ENCODE measurements at regions not wholly inside any gene's neighbourhood (a gene's known extent, or its start where the extent isn't known, plus 50 kb on each side); places are given as distances from the start of the nearest gene placed in this dataset.

DNA sequence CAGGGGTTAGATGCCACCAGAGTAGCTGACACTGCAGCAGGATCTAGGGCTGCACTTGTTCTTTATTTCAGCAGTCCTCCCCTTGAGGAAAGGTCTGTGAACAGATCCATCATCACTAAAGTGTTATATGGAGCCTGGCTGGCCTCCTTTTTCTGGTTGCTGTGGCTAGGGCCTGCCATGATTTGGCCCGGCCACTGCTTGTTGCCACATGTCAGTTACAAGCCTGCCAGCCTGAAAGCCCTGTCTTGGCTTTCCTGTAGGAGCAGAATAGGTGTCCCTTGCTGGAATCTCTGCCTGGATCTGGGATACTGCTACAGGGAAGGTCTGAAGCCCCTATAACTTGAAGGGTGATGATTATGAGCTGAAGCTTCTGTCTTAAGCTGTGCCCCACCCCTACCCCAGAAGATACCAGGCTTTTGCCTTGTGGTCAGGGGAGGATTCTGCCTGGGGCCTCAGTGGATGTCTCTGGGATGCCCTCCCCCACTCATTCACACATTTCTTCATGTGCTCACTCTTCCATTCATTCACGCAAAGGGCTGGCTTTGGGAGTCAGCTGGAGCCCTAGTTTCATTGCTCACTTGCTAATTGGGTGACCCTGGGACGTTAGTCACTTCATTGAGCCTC lies 64.7 kb downstream of the NDUFS5 start:
- H3K4me3 ChIP-seq, result no peak overlapping the region
- no peaks in the 10 kb centered on the region for H3K27me3 Mint-ChIP-seq (ENCODE audit: insufficient read depth, low read depth)
- no peaks in the 10 kb centered on the region for H3K36me3 ChIP-seq
- H3K27ac ChIP-seq, result no peak overlapping the region
- no peak overlapping the region for H3K27ac Mint-ChIP-seq
- H3K79me2 ChIP-seq (ENCODE audit: low read depth), result no peaks in the 10 kb centered on the region
- H3K4me3 Mint-ChIP-seq, result no peak overlapping the region
- H3K4me2 ChIP-seq, result no peak overlapping the region
- peaks cover 3% of the 10 kb centered on the region for H3K36me3 Mint-ChIP-seq
- H3K9me3 Mint-ChIP-seq, result no peaks in the 10 kb centered on the region
- no peaks in the 10 kb centered on the region for H3K27me3 ChIP-seq
- no peak for DNase-seq (ENCODE audit: low spot score)
- no peaks in the 10 kb centered on the region for H3F3A ChIP-seq (ENCODE audit: low read depth)
- no peaks in the 10 kb centered on the region for H4K20me1 ChIP-seq (ENCODE audit: low read depth)
- no peak overlapping the region for H2AFZ ChIP-seq (replicated peaks)
- H3K9ac ChIP-seq, result no peak overlapping the region
- H3K4me1 ChIP-seq, result peaks cover 4% of the 10 kb centered on the region
- no peaks in the 10 kb centered on the region for H3K9me3 ChIP-seq (ENCODE audit: low read depth)
- TF ChIP-seq EZH2phosphoT487 (IDR thresholded peaks at IDR 0.05), result no peak
- no peak for TF ChIP-seq EZH2 (IDR thresholded peaks at IDR 0.05)
- TF ChIP-seq, protein P1, sequence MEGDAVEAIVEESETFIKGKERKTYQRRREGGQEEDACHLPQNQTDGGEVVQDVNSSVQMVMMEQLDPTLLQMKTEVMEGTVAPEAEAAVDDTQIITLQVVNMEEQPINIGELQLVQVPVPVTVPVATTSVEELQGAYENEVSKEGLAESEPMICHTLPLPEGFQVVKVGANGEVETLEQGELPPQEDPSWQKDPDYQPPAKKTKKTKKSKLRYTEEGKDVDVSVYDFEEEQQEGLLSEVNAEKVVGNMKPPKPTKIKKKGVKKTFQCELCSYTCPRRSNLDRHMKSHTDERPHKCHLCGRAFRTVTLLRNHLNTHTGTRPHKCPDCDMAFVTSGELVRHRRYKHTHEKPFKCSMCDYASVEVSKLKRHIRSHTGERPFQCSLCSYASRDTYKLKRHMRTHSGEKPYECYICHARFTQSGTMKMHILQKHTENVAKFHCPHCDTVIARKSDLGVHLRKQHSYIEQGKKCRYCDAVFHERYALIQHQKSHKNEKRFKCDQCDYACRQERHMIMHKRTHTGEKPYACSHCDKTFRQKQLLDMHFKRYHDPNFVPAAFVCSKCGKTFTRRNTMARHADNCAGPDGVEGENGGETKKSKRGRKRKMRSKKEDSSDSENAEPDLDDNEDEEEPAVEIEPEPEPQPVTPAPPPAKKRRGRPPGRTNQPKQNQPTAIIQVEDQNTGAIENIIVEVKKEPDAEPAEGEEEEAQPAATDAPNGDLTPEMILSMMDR (IDR thresholded peaks at IDR 0.05), result no peak
- peaks cover 27% of the 10 kb centered on the region for H3K4me1 Mint-ChIP-seq

DNA sequence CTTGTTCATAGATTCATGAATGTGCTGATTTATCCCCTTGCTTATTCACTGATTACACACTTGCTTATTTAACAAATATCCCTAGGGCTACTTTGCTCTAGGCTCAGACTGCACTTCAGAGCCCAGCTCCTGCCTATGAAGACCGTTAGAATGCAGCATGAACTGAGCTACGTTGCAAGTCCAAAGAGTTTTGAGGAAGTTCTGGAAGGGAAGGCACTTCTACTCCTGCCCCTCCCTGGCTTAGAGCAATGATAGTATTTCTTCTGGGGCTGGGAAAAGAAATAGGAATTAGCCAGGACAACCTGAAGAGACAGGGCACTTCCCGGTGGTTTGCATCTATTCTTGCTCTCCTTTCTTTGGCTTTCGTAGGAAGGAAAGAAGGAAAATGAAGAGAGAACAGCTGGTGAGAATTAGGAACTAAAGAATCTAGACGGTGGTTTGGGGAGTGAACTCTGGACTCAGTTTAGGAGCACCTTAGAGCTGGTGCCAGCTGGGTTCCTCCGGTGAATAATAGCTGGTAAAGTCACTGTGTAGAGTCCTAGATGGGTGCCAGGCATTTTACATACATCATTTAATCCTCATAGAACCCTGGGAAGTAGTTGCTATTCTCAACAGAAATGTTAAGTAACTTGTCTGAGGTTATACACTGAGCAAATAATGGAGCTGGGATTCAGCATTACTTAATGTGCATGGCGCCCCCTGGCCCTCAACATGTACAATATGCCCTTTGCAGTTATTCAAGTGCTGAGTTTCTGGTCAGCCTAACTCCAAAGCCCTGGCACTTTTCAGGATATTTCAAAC lies 65.9 kb downstream of the NDUFS5 start:
- H3K27me3 ChIP-seq, result no peaks in the 10 kb centered on the region
- peak overlapping the region; percentile 43 for H3K27ac Mint-ChIP-seq

DNA sequence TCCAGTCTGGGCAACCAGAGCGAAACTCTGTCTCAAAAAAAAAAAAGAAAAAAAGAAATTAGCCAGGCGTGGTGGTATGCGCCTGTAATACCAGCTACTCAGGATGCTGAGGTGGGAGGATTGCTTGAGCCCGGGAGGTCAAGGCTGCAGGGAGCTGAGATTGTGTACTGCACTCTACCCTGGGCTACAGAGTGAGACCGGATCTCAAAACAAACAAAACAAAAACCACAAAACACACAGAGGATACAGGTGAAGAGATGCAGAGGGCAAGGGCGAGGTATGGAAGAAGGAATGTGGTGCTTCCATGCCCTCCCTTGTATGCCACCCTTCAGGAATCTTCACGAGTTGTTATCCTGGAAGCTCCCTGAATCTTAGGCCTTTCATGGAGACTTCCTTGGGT lies 68.5 kb downstream of the NDUFS5 start:
- H3K79me2 ChIP-seq (ENCODE audit: low read depth), result no peaks in the 10 kb centered on the region
- TF ChIP-seq, protein P1 (IDR thresholded peaks at IDR 0.05), result no peak
- TF ChIP-seq EZH2phosphoT487 (IDR thresholded peaks at IDR 0.05) (no peak), EZH2 (IDR thresholded peaks at IDR 0.05) (no peak)
- H3K4me1 Mint-ChIP-seq, result peaks cover 27% of the 10 kb centered on the region
- no peak overlapping the region for H3K4me3 ChIP-seq
- no peak overlapping the region for H3K4me2 ChIP-seq
- H4K20me1 ChIP-seq (ENCODE audit: low read depth), result peaks cover 5% of the 10 kb centered on the region
- H3K36me3 ChIP-seq, result no peaks in the 10 kb centered on the region
- no peak overlapping the region for H2AFZ ChIP-seq (replicated peaks)
- no peak overlapping the region for H3K9ac ChIP-seq
- no peak for DNase-seq (ENCODE audit: low spot score)
- peaks cover 4% of the 10 kb centered on the region for H3K36me3 Mint-ChIP-seq
- H3K4me1 ChIP-seq, result peaks cover 13% of the 10 kb centered on the region
- peaks cover 10% of the 10 kb centered on the region for H3F3A ChIP-seq (ENCODE audit: low read depth)
- no peaks in the 10 kb centered on the region for H3K27me3 ChIP-seq
- no peaks in the 10 kb centered on the region for H3K27me3 Mint-ChIP-seq (ENCODE audit: insufficient read depth, low read depth)
- no peaks in the 10 kb centered on the region for H3K9me3 Mint-ChIP-seq
- H3K4me3 Mint-ChIP-seq, result no peak overlapping the region
- H3K27ac ChIP-seq, result no peak overlapping the region
- H3K9me3 ChIP-seq (ENCODE audit: low read depth), result no peaks in the 10 kb centered on the region
- H3K27ac Mint-ChIP-seq, result no peak overlapping the region

More for the DNA sequence above, 65.9 kb downstream of the NDUFS5 start:
- TF ChIP-seq, protein P1 (IDR thresholded peaks at IDR 0.05), result peak; percentile 78
- TF ChIP-seq EZH2phosphoT487 (IDR thresholded peaks at IDR 0.05) (no peak), EZH2 (IDR thresholded peaks at IDR 0.05) (no peak)
- Histone ChIP-seq H2AFZ (replicated peaks) (no peak overlapping the region), H4K20me1 (ENCODE audit: low read depth) (no peaks in the 10 kb centered on the region), H3F3A (ENCODE audit: low read depth) (no peaks in the 10 kb centered on the region), H3K9ac (no peak overlapping the region), H3K79me2 (ENCODE audit: low read depth) (no peaks in the 10 kb centered on the region), H3K27ac (no peak overlapping the region), H3K36me3 (no peaks in the 10 kb centered on the region), H3K4me3 (no peak overlapping the region), H3K9me3 (ENCODE audit: low read depth) (no peaks in the 10 kb centered on the region), H3K4me2 (no peak overlapping the region), H3K4me1 (peaks cover 4% of the 10 kb centered on the region)
- H3K36me3 Mint-ChIP-seq, result peaks cover 3% of the 10 kb centered on the region
- no peak overlapping the region for H3K4me3 Mint-ChIP-seq
- peaks cover 17% of the 10 kb centered on the region for H3K4me1 Mint-ChIP-seq
- no peaks in the 10 kb centered on the region for H3K9me3 Mint-ChIP-seq
- DNase-seq (ENCODE audit: low spot score), result peak; percentile 83
- H3K27me3 Mint-ChIP-seq (ENCODE audit: insufficient read depth, low read depth), result no peaks in the 10 kb centered on the region
